ENCODE measurements at regions not wholly inside any gene's neighbourhood (a gene's known extent, or its start where the extent isn't known, plus 50 kb on each side); places are given as distances from the start of the nearest gene placed in this dataset.

- peaks cover 18% of the 10 kb centered on the region for H3K27me3 Mint-ChIP-seq
- no peak overlapping the region for H3K27ac Mint-ChIP-seq
- no peaks in the 10 kb centered on the region for H3K36me3 Mint-ChIP-seq (ENCODE audit: insufficient read depth)
- no peak for TF ChIP-seq CTCF (IDR thresholded peaks at IDR 0.05; ENCODE audit: unreplicated experiment)
- H3K9me3 Mint-ChIP-seq (ENCODE audit: low read depth): no peaks in the 10 kb centered on the region
- DNase-seq (ENCODE audit: low spot score, unreplicated experiment): no peak
- peaks cover 16% of the 10 kb centered on the region for H3K4me1 Mint-ChIP-seq (ENCODE audit: low read depth)
- no peak overlapping the region for H3K4me3 Mint-ChIP-seq (ENCODE audit: low read depth)
Observed at GRCh38 chr16:86632206-86632605, 53.9 kb downstream of the FOXL1 start.

- H3K4me1 Mint-ChIP-seq (ENCODE audit: low read depth): peaks cover 16% of the 10 kb centered on the region
- H3K27me3 Mint-ChIP-seq: peaks cover 25% of the 10 kb centered on the region
- no peak overlapping the region for H3K4me3 Mint-ChIP-seq (ENCODE audit: low read depth)
- H3K36me3 Mint-ChIP-seq (ENCODE audit: insufficient read depth): no peaks in the 10 kb centered on the region
- TF ChIP-seq CTCF (IDR thresholded peaks at IDR 0.05; ENCODE audit: unreplicated experiment): no peak
- no peaks in the 10 kb centered on the region for H3K9me3 Mint-ChIP-seq (ENCODE audit: low read depth)
- DNase-seq (ENCODE audit: low spot score, unreplicated experiment): no peak
- no peak overlapping the region for H3K27ac Mint-ChIP-seq
Observed at GRCh38 chr16:86632944-86633343, 54.6 kb downstream of the FOXL1 start.

GRCh38 chr16:86634292-86634691, 55.9 kb downstream of the FOXL1 start:
- Mint-ChIP-seq H3K9me3 (ENCODE audit: low read depth) (no peaks in the 10 kb centered on the region), H3K36me3 (ENCODE audit: insufficient read depth) (no peaks in the 10 kb centered on the region)

GRCh38 chr16:86635176-86635876, 57.0 kb downstream of the FOXL1 start:
- peaks cover 33% of the 10 kb centered on the region for H3K27me3 Mint-ChIP-seq

More at GRCh38 chr16:86634292-86634691, 55.9 kb downstream of the FOXL1 start:
- Mint-ChIP-seq H3K27me3 (peaks cover 34% of the 10 kb centered on the region), H3K4me1 (ENCODE audit: low read depth) (peaks cover 16% of the 10 kb centered on the region), H3K4me3 (ENCODE audit: low read depth) (no peak overlapping the region), H3K27ac (no peak overlapping the region)
- DNase-seq (ENCODE audit: low spot score, unreplicated experiment): no peak
- TF ChIP-seq CTCF (IDR thresholded peaks at IDR 0.05; ENCODE audit: unreplicated experiment): no peak

GRCh38 chr16:86635926-86636325, 57.6 kb downstream of the FOXL1 start:
- DNase-seq (ENCODE audit: low spot score, unreplicated experiment): no peak
- H3K36me3 Mint-ChIP-seq (ENCODE audit: insufficient read depth): no peaks in the 10 kb centered on the region
- no peak for TF ChIP-seq CTCF (IDR thresholded peaks at IDR 0.05; ENCODE audit: unreplicated experiment)
- H3K27ac Mint-ChIP-seq: no peak overlapping the region
- H3K9me3 Mint-ChIP-seq (ENCODE audit: low read depth): no peaks in the 10 kb centered on the region
- H3K27me3 Mint-ChIP-seq: peaks cover 31% of the 10 kb centered on the region
- H3K4me1 Mint-ChIP-seq (ENCODE audit: low read depth): peaks cover 15% of the 10 kb centered on the region
- no peak overlapping the region for H3K4me3 Mint-ChIP-seq (ENCODE audit: low read depth)

More at GRCh38 chr16:86635176-86635876, 57.0 kb downstream of the FOXL1 start:
- H3K9me3 Mint-ChIP-seq (ENCODE audit: low read depth): no peaks in the 10 kb centered on the region
- peaks cover 16% of the 10 kb centered on the region for H3K4me1 Mint-ChIP-seq (ENCODE audit: low read depth)
- TF ChIP-seq CTCF (IDR thresholded peaks at IDR 0.05; ENCODE audit: unreplicated experiment): no peak
- DNase-seq (ENCODE audit: low spot score, unreplicated experiment): no peak
- no peak overlapping the region for H3K4me3 Mint-ChIP-seq (ENCODE audit: low read depth)
- no peak overlapping the region for H3K27ac Mint-ChIP-seq
- H3K36me3 Mint-ChIP-seq (ENCODE audit: insufficient read depth): no peaks in the 10 kb centered on the region
